GM23338 (cell line): ENCODE measurements at regions not wholly inside any gene's neighbourhood (a gene's known extent, or its start where the extent isn't known, plus 50 kb on each side); places are given as distances from the start of the nearest gene placed in this dataset.
"Not testable (repeated sequence)": the region's sequence is repeated elsewhere in the genome, so short reads cannot be mapped to it uniquely, and the experiment has no call there.

Source experiments
- ATAC-seq: fragments of 200-7000 bp; cut with Tn5 transposase; 3 replicates; pipeline ENCODE4 v1.9.1; 2020
- DNase-seq: peaks from one replicate; pipeline ENCODE4 v3.0.0-alpha.2; 2015; ENCODE audit warnings: low spot score
- H2AFZ ChIP-seq: fragments of 200-600 bp; sonication (generic); 2 replicates; pipeline ENCODE4 v1.8.0; 2016; ENCODE audit warnings: antibody characterized with exemption, mild to moderate bottlenecking, moderate library complexity
- H3F3A ChIP-seq: fragments of 200-600 bp; sonication (generic); replicated peaks from 2 replicates; pipeline ENCODE4 v1.8.0; 2017; ENCODE audit warnings: antibody characterized with exemption, mixed run types, low read depth
- H3K27ac ChIP-seq: fragments of 200-600 bp; sonication (generic); 2 replicates; pipeline ENCODE4 v1.6.1; 2016; ENCODE audit warnings: low read depth
- H3K27me3 ChIP-seq: fragments of 200-600 bp; sonication (generic); 2 replicates; pipeline ENCODE4 v1.8.0; 2016; ENCODE audit warnings: mild to moderate bottlenecking, mixed run types, moderate library complexity; ENCODE audit not compliant: insufficient read depth
- H3K36me3 ChIP-seq: fragments of 200-600 bp; sonication (generic); 2 replicates; pipeline ENCODE4 v1.8.0; 2016; ENCODE audit warnings: mild to moderate bottlenecking; ENCODE audit not compliant: insufficient read depth
- H3K4me1 ChIP-seq: fragments of 200-600 bp; sonication (generic); 2 replicates; pipeline ENCODE4 v1.8.0; 2016; ENCODE audit warnings: mild to moderate bottlenecking, moderate library complexity; ENCODE audit not compliant: insufficient read depth
- H3K4me2 ChIP-seq: fragments of 200-600 bp; sonication (generic); 2 replicates; pipeline ENCODE4 v1.7.1; 2017; ENCODE audit warnings: mixed run types
- H3K4me3 ChIP-seq: fragments of 200-600 bp; sonication (generic); 2 replicates; pipeline ENCODE4 v1.6.1; 2016; ENCODE audit warnings: mixed run types
- H3K79me2 ChIP-seq: fragments of 200-600 bp; sonication (generic); replicated peaks from 2 replicates; pipeline ENCODE4 v1.8.0; 2017; ENCODE audit warnings: mild to moderate bottlenecking; ENCODE audit not compliant: insufficient read depth
- H3K9me2 ChIP-seq: fragments of 200-600 bp; sonication (generic); 2 replicates; pipeline ENCODE4 v1.8.0; 2017; ENCODE audit not compliant: insufficient read depth
- H4K20me1 ChIP-seq: fragments of 200-600 bp; sonication (generic); replicated peaks from 2 replicates; pipeline ENCODE4 v1.8.0; 2017; ENCODE audit warnings: mild to moderate bottlenecking; ENCODE audit not compliant: insufficient read depth
- H3K27ac Mint-ChIP-seq: 2 replicates; pipeline ENCODE4 v1.8.0; 2020; ENCODE audit warnings: inconsistent platforms, mild to moderate bottlenecking, moderate library complexity, mixed read lengths
- H3K27me3 Mint-ChIP-seq: 3 replicates; pipeline ENCODE4 v1.8.0; 2022; ENCODE audit warnings: low read depth, mild to moderate bottlenecking, moderate library complexity, mixed read lengths, inconsistent platforms; ENCODE audit not compliant: insufficient read depth, poor library complexity
- H3K36me3 Mint-ChIP-seq: 3 replicates; pipeline ENCODE4 v1.8.0; 2021; ENCODE audit warnings: low read depth, mild to moderate bottlenecking, inconsistent platforms, moderate library complexity, mixed read lengths
- H3K4me1 Mint-ChIP-seq: 3 replicates; pipeline ENCODE4 v1.8.0; 2020; ENCODE audit warnings: mild to moderate bottlenecking, inconsistent platforms, mixed read lengths
- H3K4me3 Mint-ChIP-seq: 3 replicates; pipeline ENCODE4 v1.8.0; 2021; ENCODE audit warnings: moderate library complexity, mild to moderate bottlenecking, inconsistent platforms, mixed read lengths
- H3K9me3 Mint-ChIP-seq: 3 replicates; pipeline ENCODE4 v1.8.0; 2020; ENCODE audit warnings: moderate library complexity, mild to moderate bottlenecking, inconsistent platforms, mixed read lengths
- TF ChIP-seq, protein P1 (sequence below): fragments of 250-450 bp; sonication (Bioruptor Pico); IDR thresholded peaks from 2 replicates; pipeline ENCODE4 v1.5.0; 2020; ENCODE audit warnings: mild to moderate bottlenecking, moderate library complexity

DNA sequence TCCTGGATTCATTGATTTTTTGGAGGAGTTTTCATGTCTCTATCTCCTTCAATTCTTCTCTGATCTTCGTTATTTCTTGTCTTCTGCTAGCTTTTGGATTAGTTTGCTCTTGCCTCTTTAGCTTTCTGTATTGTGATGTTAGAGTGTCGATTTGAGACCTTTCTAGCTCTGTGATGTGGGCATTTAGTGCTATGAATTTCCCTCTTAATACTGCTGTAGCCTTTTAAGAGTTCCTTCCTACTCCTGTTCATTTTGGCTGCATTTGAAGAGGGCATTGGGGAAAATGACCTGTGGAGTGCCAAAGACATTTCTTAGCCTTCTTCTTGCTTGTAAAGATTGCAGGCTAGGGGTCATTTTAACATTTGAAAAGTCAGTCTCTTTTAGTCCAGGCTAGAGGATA, 463.8 kb upstream of the GCFC2 start (continued):
- TF ChIP-seq, protein P1, sequence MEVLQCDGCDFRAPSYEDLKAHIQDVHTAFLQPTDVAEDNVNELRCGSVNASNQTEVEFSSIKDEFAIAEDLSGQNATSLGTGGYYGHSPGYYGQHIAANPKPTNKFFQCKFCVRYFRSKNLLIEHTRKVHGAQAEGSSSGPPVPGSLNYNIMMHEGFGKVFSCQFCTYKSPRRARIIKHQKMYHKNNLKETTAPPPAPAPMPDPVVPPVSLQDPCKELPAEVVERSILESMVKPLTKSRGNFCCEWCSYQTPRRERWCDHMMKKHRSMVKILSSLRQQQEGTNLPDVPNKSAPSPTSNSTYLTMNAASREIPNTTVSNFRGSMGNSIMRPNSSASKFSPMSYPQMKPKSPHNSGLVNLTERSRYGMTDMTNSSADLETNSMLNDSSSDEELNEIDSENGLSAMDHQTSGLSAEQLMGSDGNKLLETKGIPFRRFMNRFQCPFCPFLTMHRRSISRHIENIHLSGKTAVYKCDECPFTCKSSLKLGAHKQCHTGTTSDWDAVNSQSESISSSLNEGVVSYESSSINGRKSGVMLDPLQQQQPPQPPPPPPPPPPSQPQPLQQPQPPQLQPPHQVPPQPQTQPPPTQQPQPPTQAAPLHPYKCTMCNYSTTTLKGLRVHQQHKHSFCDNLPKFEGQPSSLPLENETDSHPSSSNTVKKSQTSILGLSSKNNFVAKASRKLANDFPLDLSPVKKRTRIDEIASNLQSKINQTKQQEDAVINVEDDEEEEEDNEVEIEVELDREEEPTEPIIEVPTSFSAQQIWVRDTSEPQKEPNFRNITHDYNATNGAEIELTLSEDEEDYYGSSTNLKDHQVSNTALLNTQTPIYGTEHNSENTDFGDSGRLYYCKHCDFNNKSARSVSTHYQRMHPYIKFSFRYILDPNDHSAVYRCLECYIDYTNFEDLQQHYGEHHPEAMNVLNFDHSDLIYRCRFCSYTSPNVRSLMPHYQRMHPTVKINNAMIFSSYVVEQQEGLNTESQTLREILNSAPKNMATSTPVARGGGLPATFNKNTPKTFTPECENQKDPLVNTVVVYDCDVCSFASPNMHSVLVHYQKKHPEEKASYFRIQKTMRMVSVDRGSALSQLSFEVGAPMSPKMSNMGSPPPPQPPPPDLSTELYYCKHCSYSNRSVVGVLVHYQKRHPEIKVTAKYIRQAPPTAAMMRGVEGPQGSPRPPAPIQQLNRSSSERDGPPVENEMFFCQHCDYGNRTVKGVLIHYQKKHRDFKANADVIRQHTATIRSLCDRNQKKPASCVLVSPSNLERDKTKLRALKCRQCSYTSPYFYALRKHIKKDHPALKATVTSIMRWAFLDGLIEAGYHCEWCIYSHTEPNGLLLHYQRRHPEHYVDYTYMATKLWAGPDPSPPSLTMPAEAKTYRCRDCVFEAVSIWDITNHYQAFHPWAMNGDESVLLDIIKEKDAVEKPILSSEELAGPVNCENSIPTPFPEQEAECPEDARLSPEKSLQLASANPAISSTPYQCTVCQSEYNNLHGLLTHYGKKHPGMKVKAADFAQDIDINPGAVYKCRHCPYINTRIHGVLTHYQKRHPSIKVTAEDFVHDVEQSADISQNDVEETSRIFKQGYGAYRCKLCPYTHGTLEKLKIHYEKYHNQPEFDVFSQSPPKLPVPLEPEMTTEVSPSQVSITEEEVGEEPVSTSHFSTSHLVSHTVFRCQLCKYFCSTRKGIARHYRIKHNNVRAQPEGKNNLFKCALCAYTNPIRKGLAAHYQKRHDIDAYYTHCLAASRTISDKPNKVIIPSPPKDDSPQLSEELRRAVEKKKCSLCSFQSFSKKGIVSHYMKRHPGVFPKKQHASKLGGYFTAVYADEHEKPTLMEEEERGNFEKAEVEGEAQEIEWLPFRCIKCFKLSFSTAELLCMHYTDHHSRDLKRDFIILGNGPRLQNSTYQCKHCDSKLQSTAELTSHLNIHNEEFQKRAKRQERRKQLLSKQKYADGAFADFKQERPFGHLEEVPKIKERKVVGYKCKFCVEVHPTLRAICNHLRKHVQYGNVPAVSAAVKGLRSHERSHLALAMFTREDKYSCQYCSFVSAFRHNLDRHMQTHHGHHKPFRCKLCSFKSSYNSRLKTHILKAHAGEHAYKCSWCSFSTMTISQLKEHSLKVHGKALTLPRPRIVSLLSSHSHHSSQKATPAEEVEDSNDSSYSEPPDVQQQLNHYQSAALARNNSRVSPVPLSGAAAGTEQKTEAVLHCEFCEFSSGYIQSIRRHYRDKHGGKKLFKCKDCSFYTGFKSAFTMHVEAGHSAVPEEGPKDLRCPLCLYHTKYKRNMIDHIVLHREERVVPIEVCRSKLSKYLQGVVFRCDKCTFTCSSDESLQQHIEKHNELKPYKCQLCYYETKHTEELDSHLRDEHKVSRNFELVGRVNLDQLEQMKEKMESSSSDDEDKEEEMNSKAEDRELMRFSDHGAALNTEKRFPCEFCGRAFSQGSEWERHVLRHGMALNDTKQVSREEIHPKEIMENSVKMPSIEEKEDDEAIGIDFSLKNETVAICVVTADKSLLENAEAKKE (CRISPR knock-in tag) = no peak

DNA sequence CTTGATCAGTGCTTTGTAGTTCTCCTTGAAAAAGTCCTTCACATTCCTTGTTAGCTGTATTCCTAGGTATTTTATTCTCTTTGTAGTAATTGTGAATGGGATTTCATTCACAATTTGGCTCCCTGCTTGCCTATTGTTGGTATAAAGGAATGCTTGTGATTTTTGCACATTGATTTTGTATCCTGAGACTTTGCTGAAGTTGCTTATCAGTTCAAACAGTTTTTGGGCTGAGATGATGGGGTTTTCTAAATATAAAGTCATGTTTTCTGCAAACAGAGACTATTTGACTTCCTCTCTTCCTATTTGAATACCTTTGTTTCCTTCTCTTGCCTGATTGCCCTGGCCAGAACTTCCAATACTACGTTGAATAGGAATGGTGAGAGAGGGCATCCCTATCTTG, 462.5 kb upstream of the GCFC2 start:
- not testable (repeated sequence) for H3K4me3 Mint-ChIP-seq, H3K4me1 Mint-ChIP-seq, H3K27me3 Mint-ChIP-seq, H3K27me3 ChIP-seq, H3K27ac Mint-ChIP-seq, H3K79me2 ChIP-seq, H3K36me3 ChIP-seq, H3K4me1 ChIP-seq, H3K4me3 ChIP-seq, H3K4me2 ChIP-seq, DNase-seq, H3F3A ChIP-seq, ATAC-seq, H2AFZ ChIP-seq, H4K20me1 ChIP-seq, H3K27ac ChIP-seq
- Mint-ChIP-seq H3K9me3 (peaks cover 55% of the 10 kb centered on the region), H3K36me3 (peaks cover 38% of the 10 kb centered on the region)
- 0 out of 2 replicates have a peak, but pooled peaks cover 12% of the 10 kb centered on the region for H3K9me2 ChIP-seq

DNA sequence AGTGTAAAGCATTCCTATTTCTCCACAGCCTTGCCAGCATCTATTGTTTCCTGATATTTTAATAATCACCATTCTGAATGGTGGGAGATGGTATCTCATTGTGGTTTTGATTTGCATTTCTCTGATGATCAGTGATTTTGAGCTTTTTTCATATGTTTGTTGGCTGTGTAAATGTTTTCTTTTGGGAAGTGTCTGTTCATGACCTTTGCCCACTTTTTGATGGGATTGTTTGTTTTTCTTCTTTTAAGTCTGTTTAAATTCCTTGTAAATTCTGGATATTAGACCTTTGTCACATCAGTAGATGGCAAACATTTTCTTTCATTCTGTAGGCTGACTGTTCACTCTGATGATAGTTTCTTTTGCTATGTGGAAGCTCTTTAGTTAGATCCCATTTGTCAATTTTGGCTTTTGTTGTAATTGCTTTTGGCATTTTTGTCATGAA, 461.5 kb upstream of the GCFC2 start:
- Mint-ChIP-seq H3K36me3 (peaks cover 30% of the 10 kb centered on the region), H3K9me3 (peaks cover 45% of the 10 kb centered on the region)
- H3K9me2 ChIP-seq = 0 out of 2 replicates have a peak, but pooled peaks cover 12% of the 10 kb centered on the region
- not testable (repeated sequence) for H3K4me2 ChIP-seq, H3K36me3 ChIP-seq, H3K4me3 ChIP-seq, H3K4me3 Mint-ChIP-seq, H2AFZ ChIP-seq, H3K27ac ChIP-seq, H3K27me3 Mint-ChIP-seq, H4K20me1 ChIP-seq, H3F3A ChIP-seq, H3K27me3 ChIP-seq, DNase-seq, ATAC-seq, H3K79me2 ChIP-seq, H3K27ac Mint-ChIP-seq, H3K4me1 ChIP-seq, H3K4me1 Mint-ChIP-seq
